H1 (cell line): ENCODE measurements at regions not wholly inside any gene's neighbourhood (a gene's known extent, or its start where the extent isn't known, plus 50 kb on each side); places are given as distances from the start of the nearest gene placed in this dataset.

ENCODE experiments used
- CTCF ChIA-PET: fragments of 300-600 bp; sonication (Branson Sonifier 250); formaldehyde crosslinking; loops from one replicate; lab custom pipeline; 2021; ENCODE audit not compliant: partially characterized antibody; lab: Charles Lee
- POLR2A ChIA-PET: fragments of 300-600 bp; sonication (Branson Sonifier 250); formaldehyde crosslinking; loops from one replicate; lab custom pipeline; 2021; ENCODE audit warnings: inconsistent platforms; ENCODE audit not compliant: partially characterized antibody; lab: Charles Lee
- DNase-seq, 2 experiments: peaks; one replicate each; pipeline versions ENCODE4 v3.0.0 to v3.0.0-alpha.2; 2010 to 2022; ENCODE audit warnings: low spot score in 2 of 2, low read depth in 1 of 2, mixed read lengths in 1 of 2
- FAIRE-seq: peaks from 2 replicates; lab custom pipeline; 2011; peaks lifted over from hg19 to GRCh38; lab: Jason Lieb, UNC
- H2AFZ ChIP-seq: 2 replicates; pipeline ENCODE4 v1.8.1; 2012; ENCODE audit warnings: low read length, inconsistent platforms
- H2AK5ac ChIP-seq: 2 replicates; pipeline ENCODE4 v1.6.1; 2013; ENCODE audit warnings: low read depth, low read length
- H2BK120ac ChIP-seq: replicated peaks from 2 replicates; pipeline ENCODE3; 2013; ENCODE audit warnings: low read depth, low read length, inconsistent platforms
- H2BK12ac ChIP-seq: 2 replicates; pipeline ENCODE4 v1.6.1; 2013; ENCODE audit warnings: low read depth, low read length
- H2BK15ac ChIP-seq: 2 replicates; pipeline ENCODE4 v1.6.1; 2013; ENCODE audit warnings: low read length
- H2BK20ac ChIP-seq: 2 replicates; pipeline ENCODE4 v1.6.1; 2013; ENCODE audit warnings: low read length
- H2BK5ac ChIP-seq: 2 replicates; pipeline ENCODE4 v1.6.1; 2013; ENCODE audit warnings: low read depth, low read length
- H3K14ac ChIP-seq: 2 replicates; pipeline ENCODE4 v1.6.1; 2013; ENCODE audit warnings: inconsistent platforms; ENCODE audit not compliant: insufficient read length
- H3K18ac ChIP-seq: 2 replicates; pipeline ENCODE4 v1.6.1; 2013; ENCODE audit warnings: low read length; ENCODE audit errors: extremely low read depth
- H3K23ac ChIP-seq: 2 replicates; pipeline ENCODE4 v1.6.1; 2013; ENCODE audit warnings: inconsistent platforms; ENCODE audit not compliant: insufficient read length
- H3K23me2 ChIP-seq: 2 replicates; pipeline ENCODE4 v1.6.1; 2013; ENCODE audit warnings: low read depth, low read length
- H3K27ac ChIP-seq: 2 replicates; pipeline ENCODE4 v1.6.1; 2011; ENCODE audit warnings: low read depth, low read length, inconsistent platforms
- H3K27me3 ChIP-seq, 4 experiments: replicated peaks in 1 of 4; 1 replicate in 1 of 4; 2 replicates in 3 of 4; pipeline versions ENCODE4 v1.6.1 to v1.8.1; 2011 to 2013; ENCODE audit warnings: low read length in 3 of 4, mild to moderate bottlenecking in 3 of 4, inconsistent platforms in 2 of 4, mixed read lengths in 2 of 4, moderate library complexity in 1 of 4; ENCODE audit not compliant: control insufficient read depth in 3 of 4, insufficient read depth in 3 of 4; ENCODE audit errors: extremely low read depth in 1 of 4
- H3K36me3 ChIP-seq, 4 experiments: 2 replicates each; pipeline versions ENCODE4 v1.6.1 to v1.8.1; 2011 to 2013; ENCODE audit warnings: mild to moderate bottlenecking in 4 of 4, low read length in 3 of 4, moderate library complexity in 2 of 4, control low read depth in 1 of 4, inconsistent platforms in 1 of 4; ENCODE audit not compliant: insufficient read depth in 4 of 4, control insufficient read depth in 2 of 4
- H3K4ac ChIP-seq: replicated peaks from 2 replicates; pipeline ENCODE3; 2013; ENCODE audit warnings: low read length, low read depth, mixed read lengths, inconsistent platforms; ENCODE audit not compliant: insufficient read length
- H3K4me1 ChIP-seq, 4 experiments: replicated peaks in 1 of 4; 1 replicate in 1 of 4; 2 replicates in 3 of 4; pipeline versions ENCODE4 v1.6.1 to v1.8.1; 2011 to 2013; ENCODE audit warnings: low read length in 3 of 4, inconsistent platforms in 2 of 4, mixed read lengths in 1 of 4; ENCODE audit not compliant: insufficient read depth in 4 of 4, control insufficient read depth in 3 of 4
- H3K4me2 ChIP-seq, 2 experiments: 2 replicates each; pipeline versions ENCODE4 v1.6.1 to v1.8.1; 2011 to 2013; ENCODE audit warnings: low read depth in 2 of 2, low read length in 2 of 2, control low read depth in 1 of 2, inconsistent platforms in 1 of 2, mild to moderate bottlenecking in 1 of 2; ENCODE audit not compliant: insufficient read depth in 1 of 2
- H3K4me3 ChIP-seq, 4 experiments: fragments of 200-600, 300-600 bp in 1 of 4; sonication (generic), shearing (Covaris generic), sonication (Bioruptor Twin) in 1 of 4; 2 replicates each; pipeline versions ENCODE4 v1.5.1 to v1.8.1; 2011 to 2016; ENCODE audit warnings: low read length in 4 of 4, low read depth in 3 of 4, control low read depth in 2 of 4, inconsistent platforms in 2 of 4, mild to moderate bottlenecking in 2 of 4, mixed read lengths in 1 of 4, moderate library complexity in 1 of 4; ENCODE audit not compliant: insufficient read depth in 2 of 4; ENCODE audit errors: extremely low read depth in 1 of 4
- H3K56ac ChIP-seq: replicated peaks from 2 replicates; pipeline ENCODE3; 2013; ENCODE audit warnings: low read depth, mild to moderate bottlenecking, mixed read lengths, low read length, inconsistent platforms; ENCODE audit not compliant: insufficient read length
- H3K79me1 ChIP-seq: 2 replicates; pipeline ENCODE4 v1.6.1; 2013; ENCODE audit warnings: low read depth, low read length, control low read depth
- H3K79me2 ChIP-seq, 2 experiments: 2 replicates each; pipeline versions ENCODE4 v1.6.1 to v1.8.1; 2012 to 2013; ENCODE audit warnings: low read length in 2 of 2, mild to moderate bottlenecking in 2 of 2, inconsistent platforms in 1 of 2; ENCODE audit not compliant: insufficient read depth in 2 of 2, control insufficient read depth in 1 of 2
- H3K9ac ChIP-seq, 4 experiments: replicated peaks in 1 of 4; 1 replicate in 1 of 4; 2 replicates in 3 of 4; pipeline versions ENCODE4 v1.6.1 to v1.8.1; 2011 to 2013; ENCODE audit warnings: low read depth in 3 of 4, low read length in 3 of 4, control low read depth in 2 of 4, mild to moderate bottlenecking in 2 of 4, moderate library complexity in 2 of 4, inconsistent platforms in 1 of 4; ENCODE audit errors: extremely low read depth in 1 of 4
- H3K9me3 ChIP-seq, 2 experiments: 2 replicates each; pipeline versions ENCODE4 v1.6.1 to v1.8.1; 2012 to 2013; ENCODE audit warnings: mild to moderate bottlenecking in 2 of 2, moderate library complexity in 2 of 2, control low read depth in 1 of 2, inconsistent platforms in 1 of 2, low read depth in 1 of 2, low read length in 1 of 2, mixed read lengths in 1 of 2; ENCODE audit not compliant: insufficient read depth in 2 of 2
- H4K20me1 ChIP-seq, 2 experiments: replicated peaks in 1 of 2; 2 replicates each; pipeline versions ENCODE3 to v1.8.1; 2011 to 2013; ENCODE audit warnings: inconsistent platforms in 2 of 2, low read length in 2 of 2, mild to moderate bottlenecking in 1 of 2; ENCODE audit not compliant: insufficient read depth in 2 of 2, control insufficient read depth in 1 of 2
- H4K5ac ChIP-seq: 2 replicates; pipeline ENCODE4 v1.6.1; 2013; ENCODE audit warnings: low read length, low read depth, mixed read lengths, inconsistent platforms; ENCODE audit not compliant: insufficient read length
- H4K8ac ChIP-seq: 2 replicates; pipeline ENCODE4 v1.8.0; 2013; ENCODE audit warnings: mild to moderate bottlenecking, moderate library complexity, low read length, inconsistent platforms; ENCODE audit not compliant: insufficient read depth; ENCODE audit errors: extremely low read depth
- H4K91ac ChIP-seq: replicated peaks from 2 replicates; pipeline ENCODE3; 2013; ENCODE audit warnings: low read length, mixed read lengths, inconsistent platforms; ENCODE audit not compliant: insufficient read length
- ASH2L ChIP-seq: fragments of 200-600, 300-600 bp; sonication (generic); IDR thresholded peaks from one replicate; pipeline ENCODE4 v1.7.1; 2017; ENCODE audit warnings: low read length
- ATF3 ChIP-seq: IDR thresholded peaks from 2 replicates; pipeline ENCODE4 v1.6.1; 2011; ENCODE audit warnings: low read depth, mild to moderate bottlenecking, low read length; ENCODE audit not compliant: insufficient read depth
- BRCA1 ChIP-seq: IDR thresholded peaks from 2 replicates; pipeline ENCODE4 v1.6.1; 2012; ENCODE audit warnings: low read depth, low read length, improper control_type of control experiment
- CBX5 ChIP-seq: fragments of 300-800, 300-1000 bp; sonication (generic); IDR thresholded peaks from 2 replicates; pipeline ENCODE4 v1.7.1; 2016; ENCODE audit warnings: antibody characterized with exemption, low read length, low read depth
- CEBPB ChIP-seq: IDR thresholded peaks from 2 replicates; pipeline ENCODE4 v1.6.1; 2012; ENCODE audit warnings: low read depth, low read length
- CHD1 ChIP-seq: IDR thresholded peaks from 2 replicates; pipeline ENCODE4 v1.6.1; 2012; ENCODE audit warnings: low read depth, low read length, improper control_type of control experiment
- CTCF ChIP-seq, 3 experiments: IDR thresholded peaks; 1 replicate in 2 of 3; 2 replicates in 1 of 3; pipeline versions ENCODE4 v1.5.1 to v1.6.1; 2011; ENCODE audit warnings: low read length in 3 of 3, mild to moderate bottlenecking in 3 of 3, inconsistent platforms in 2 of 3, low read depth in 1 of 3, moderate library complexity in 1 of 3; ENCODE audit not compliant: insufficient read depth in 1 of 3; ENCODE audit errors: control extremely low read depth in 1 of 3
- POLR2AphosphoS5 ChIP-seq: IDR thresholded peaks from 2 replicates; pipeline ENCODE4 v1.6.1; 2011; ENCODE audit warnings: low read depth, low read length
- SAP30 ChIP-seq: fragments of 300-600 bp; sonication (generic); IDR thresholded peaks from 2 replicates; pipeline ENCODE4 v1.7.1; 2012; ENCODE audit warnings: low read length, moderate library complexity, mild to moderate bottlenecking, inconsistent platforms; ENCODE audit not compliant: insufficient read depth, insufficient replicate concordance
- TBP ChIP-seq: IDR thresholded peaks from 2 replicates; pipeline ENCODE4 v1.6.1; 2011; ENCODE audit warnings: low read depth, low read length, improper control_type of control experiment
- WGBS, 2 experiments: shearing (Covaris generic) in 1 of 2; methylation state at CpG; one replicate each; pipeline versions ENCODE4 v1.1.6 to v1.1.7; 2013 to 2015; ENCODE audit warnings: low lambda C conversion rate in 2 of 2, mixed read lengths in 2 of 2, inconsistent platforms in 1 of 2, low coverage in 1 of 2, missing lambda C conversion rate in 1 of 2; ENCODE audit not compliant: insufficient replicate concordance in 2 of 2, insufficient coverage in 1 of 2, insufficient read length in 1 of 2; ENCODE audit errors: extremely low coverage in 1 of 2, missing lambda C conversion rate in 1 of 2; 5-methylcytosine and 5-hydroxymethylcytosine counted together

- no peak overlapping the region for H3K56ac ChIP-seq
- H2AFZ ChIP-seq: no peak overlapping the region
- no peak overlapping the region for H2BK20ac ChIP-seq
- no peak overlapping the region for H2BK12ac ChIP-seq
- H3K79me1 ChIP-seq: no peaks in the 10 kb centered on the region
- 92% methylated on average over 2 of the region's 2 CpGs; no CpG with 5 or more reads in 1 of the 2 experiments for WGBS, 2 experiments
- no peaks in the 10 kb centered on the region for H4K20me1 ChIP-seq
- H2AK5ac ChIP-seq: no peak overlapping the region
- FAIRE-seq: no peak
- no peak overlapping the region for H3K18ac ChIP-seq
- H3K36me3 ChIP-seq: no peaks in the 10 kb centered on the region
- H2BK15ac ChIP-seq: no peak overlapping the region
- no peaks in the 10 kb centered on the region for H3K79me2 ChIP-seq
- H2BK5ac ChIP-seq: no peak overlapping the region
- no peak overlapping the region for H4K8ac ChIP-seq
- H3K4me3 ChIP-seq: no peak overlapping the region
- H4K91ac ChIP-seq: no peak overlapping the region
- no peak overlapping the region for H3K23ac ChIP-seq
- H3K4me2 ChIP-seq: no peak overlapping the region
- H3K27me3 ChIP-seq: no peaks in the 10 kb centered on the region
- ChIA-PET CTCF (no interaction called here), POLR2A (no interaction called here)
- peaks cover 0 to 3% (median 0%) of the 10 kb centered on the region in 4 experiments; a peak in 2 of 7 replicates for H3K4me1 ChIP-seq
- no peak overlapping the region for H3K14ac ChIP-seq
- DNase-seq: no peak
- H2BK120ac ChIP-seq: no peak overlapping the region
- H3K27ac ChIP-seq: no peak overlapping the region
- H3K9me3 ChIP-seq: no peaks in the 10 kb centered on the region
- no peak overlapping the region for H4K5ac ChIP-seq
- no peak overlapping the region for H3K9ac ChIP-seq
- no peak overlapping the region for H3K4ac ChIP-seq
- H3K23me2 ChIP-seq: no peaks in the 10 kb centered on the region
- TF ChIP-seq TBP (no peak), POLR2AphosphoS5 (no peak), ASH2L (no peak), ATF3 (no peak), SAP30 (no peak), CEBPB (no peak), CBX5 (no peak), CTCF (IDR thresholded peaks at IDR 0.05; ENCODE audit: control extremely low read depth in 1 of 3, insufficient read depth in 1 of 3, low read depth in 1 of 3, low read length in 3 of 3) (no peak), BRCA1 (no peak), CHD1 (no peak)
Measured at GRCh38 chr18:77981874-77982273, 732.2 kb downstream of the GALR1 start.
